IPS DF 4.7 (cell line): ENCODE measurements at regions not wholly inside any gene's neighbourhood (a gene's known extent, or its start where the extent isn't known, plus 50 kb on each side); places are given as distances from the start of the nearest gene placed in this dataset.

ENCODE experiments used
- DNase-seq: peaks from one replicate; pipeline ENCODE4 v3.0.0-alpha.2; 2013; ENCODE audit warnings: low spot score; ENCODE audit errors: extremely low read depth

GRCh38 chr2:150166313-150167051 lies 321.0 kb downstream of the RND3 start:
- DNase-seq, result no peak

- no peak for DNase-seq
Observed at GRCh38 chr2:150165988-150166312, 321.5 kb downstream of the RND3 start.

GRCh38 chr2:150165442-150165841 lies 322.0 kb downstream of the RND3 start:
- no peak for DNase-seq

- DNase-seq, result no peak
Observed at GRCh38 chr2:150162241-150162942, 325.1 kb downstream of the RND3 start.

- DNase-seq, result no peak
Observed at GRCh38 chr2:150160058-150160457, 327.4 kb downstream of the RND3 start.

DNA sequence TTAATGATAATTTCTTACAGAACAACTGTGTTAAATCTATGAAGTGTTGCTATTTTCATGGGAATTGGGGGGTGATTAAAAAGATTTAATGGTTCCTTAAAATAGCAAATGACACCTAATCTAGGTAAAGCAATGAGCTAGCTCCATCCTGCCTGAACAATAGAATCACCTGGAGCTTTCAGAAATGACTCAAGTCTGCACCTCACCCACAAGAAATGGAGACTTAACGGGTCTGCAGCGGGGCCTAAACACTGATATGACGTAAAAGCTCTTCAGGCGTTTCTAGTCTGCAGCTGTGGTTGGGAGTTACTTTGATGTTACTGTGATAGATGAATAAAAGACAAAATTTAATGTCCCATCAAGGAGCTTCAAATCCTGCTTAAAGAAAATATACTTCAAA lies 328.2 kb downstream of the RND3 start:
- DNase-seq, result no peak

- DNase-seq, result no peak
Observed at GRCh38 chr2:150156876-150157275, 330.6 kb downstream of the RND3 start.

GRCh38 chr2:150156415-150156814 lies 331.1 kb downstream of the RND3 start:
- DNase-seq, result no peak

GRCh38 chr2:150154308-150154797 lies 333.1 kb downstream of the RND3 start:
- no peak for DNase-seq

DNA sequence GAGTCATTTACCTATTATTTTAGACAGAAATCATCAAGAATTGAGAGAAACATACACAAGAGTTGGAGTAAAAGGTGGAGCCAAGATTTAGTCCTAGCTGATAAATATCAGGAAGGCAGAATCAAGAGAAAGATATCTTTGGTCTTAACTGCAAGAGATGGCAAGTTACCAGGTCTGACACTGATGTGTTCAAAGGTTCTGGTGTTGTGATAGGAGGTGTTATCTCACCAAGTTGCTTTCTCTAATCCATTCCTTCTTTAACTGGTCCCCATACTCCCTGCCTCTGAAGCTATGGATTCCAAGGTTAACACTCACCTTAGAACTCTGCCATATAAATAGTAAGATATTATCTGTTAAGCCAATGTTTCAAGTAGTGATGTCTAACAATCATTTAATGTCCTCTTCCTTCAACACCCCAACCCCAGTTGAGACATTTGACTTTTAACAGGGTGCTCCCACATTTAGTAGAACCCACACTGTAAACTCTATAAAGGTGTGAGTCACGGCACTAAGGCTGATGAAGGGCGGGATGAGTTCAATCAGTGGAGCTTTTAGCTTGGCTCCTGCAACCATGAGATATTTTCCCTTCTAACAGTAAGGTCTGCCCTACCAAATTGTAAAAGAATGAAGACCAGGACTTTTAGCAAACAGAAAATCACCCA lies 333.7 kb downstream of the RND3 start:
- no peak for DNase-seq

- no peak for DNase-seq
Observed at GRCh38 chr2:150152230-150152629, 335.2 kb downstream of the RND3 start.

DNA sequence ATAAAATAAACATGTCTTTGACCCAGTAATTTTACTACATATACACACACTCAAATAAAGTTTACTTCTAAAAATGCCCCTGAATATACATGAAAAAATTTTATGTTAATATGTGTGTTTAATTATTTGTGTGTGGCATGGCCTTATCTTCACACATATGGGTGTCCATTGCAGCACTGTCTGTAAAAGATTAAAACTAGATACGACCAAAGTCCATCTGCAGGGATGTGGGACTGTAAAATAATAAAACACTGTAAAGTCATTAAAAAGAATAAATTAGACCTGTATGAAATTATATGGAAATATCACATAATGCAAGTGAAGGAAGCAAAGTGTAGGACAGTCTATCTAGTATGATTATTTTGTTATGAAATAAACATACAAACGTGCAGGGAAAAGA lies 337.3 kb downstream of the RND3 start:
- DNase-seq, result no peak

- DNase-seq, result no peak
Observed at GRCh38 chr2:150147889-150148683, 339.4 kb downstream of the RND3 start.

- no peak for DNase-seq
Observed at GRCh38 chr2:150146879-150147278, 340.6 kb downstream of the RND3 start.

GRCh38 chr2:150145299-150145692 lies 342.2 kb downstream of the RND3 start:
- no peak for DNase-seq

GRCh38 chr2:150144546-150145298 lies 342.7 kb downstream of the RND3 start:
- DNase-seq, result no peak

- DNase-seq, result no peak
Observed at GRCh38 chr2:150143087-150143536, 344.4 kb downstream of the RND3 start.

DNA sequence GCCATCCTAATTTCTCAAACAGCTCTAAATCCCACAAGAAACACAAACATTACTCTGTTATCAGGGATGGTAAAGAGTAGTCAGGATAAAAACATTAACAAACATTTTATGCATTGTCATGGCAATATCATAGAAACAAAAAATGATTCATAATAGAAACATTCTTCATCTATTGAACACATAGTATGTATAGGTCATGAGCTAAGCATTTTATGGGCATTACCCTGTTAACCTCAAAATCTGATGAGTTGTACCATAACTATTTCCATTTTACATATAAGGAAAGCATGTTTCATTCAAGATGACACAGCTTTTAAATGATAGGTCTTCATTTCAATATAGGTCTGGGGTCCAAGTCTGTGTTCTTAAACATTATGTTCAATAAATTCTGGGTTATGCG lies 344.9 kb downstream of the RND3 start:
- no peak for DNase-seq

DNA sequence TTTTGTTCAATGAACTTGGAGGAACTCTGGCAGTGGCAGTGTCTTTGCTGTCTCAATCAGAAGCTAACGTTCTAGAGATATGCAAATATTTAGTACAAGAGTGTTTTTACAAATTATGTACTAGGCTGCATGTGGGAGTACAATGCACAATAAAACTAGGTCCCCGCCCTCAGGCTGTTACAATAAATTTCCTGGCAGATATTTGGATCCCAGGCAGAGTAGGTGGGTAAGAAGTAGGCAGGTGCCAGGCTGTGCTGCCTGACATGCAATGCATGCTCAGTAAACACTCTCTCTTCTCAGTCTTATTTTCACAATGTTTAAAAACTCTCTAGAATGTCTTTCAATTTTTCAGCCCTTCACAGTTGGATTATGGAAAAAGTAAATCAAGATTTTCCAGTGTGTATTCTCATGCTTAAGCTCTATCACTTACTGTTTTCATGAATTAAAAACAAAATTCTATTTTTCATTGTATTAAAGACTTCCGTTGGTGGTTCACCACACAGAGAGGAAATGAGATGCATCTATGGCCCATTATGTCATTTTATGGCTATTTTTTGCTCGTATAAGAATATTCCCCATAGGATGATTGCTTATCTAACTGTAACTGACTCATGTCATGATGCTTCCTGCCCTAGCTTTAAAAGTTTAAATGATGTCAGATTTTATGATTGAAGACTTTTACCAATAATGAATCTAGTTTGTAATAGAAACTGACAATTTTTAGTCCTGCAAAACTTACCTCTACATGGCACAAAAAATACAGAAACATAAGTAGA lies 346.1 kb downstream of the RND3 start:
- DNase-seq, result no peak

- no peak for DNase-seq
Observed at GRCh38 chr2:150140777-150141176, 346.7 kb downstream of the RND3 start.
